GM19328 (cell line): ENCODE measurements at regions not wholly inside any gene's neighbourhood (a gene's known extent, or its start where the extent isn't known, plus 50 kb on each side); places are given as distances from the start of the nearest gene placed in this dataset.

Experiments
- ATAC-seq: cut with Tn5 transposase; IDR thresholded peaks from one replicate; pipeline ENCODE4 v1.9.1; 2021; ENCODE audit warnings: mild to moderate bottlenecking, moderate library complexity; ENCODE audit not compliant: unreplicated experiment

- no peak for ATAC-seq
Measured at GRCh38 chr1:80973101-80973500, 827.6 kb upstream of the ADGRL2 start.

GRCh38 chr1:80966266-80966665 lies 834.5 kb upstream of the ADGRL2 start:
- no peak for ATAC-seq

GRCh38 chr1:80962564-80962963 lies 838.2 kb upstream of the ADGRL2 start:
- no peak for ATAC-seq

GRCh38 chr1:80961464-80962190 lies 839.1 kb upstream of the ADGRL2 start:
- ATAC-seq: no peak

GRCh38 chr1:80933346-80933745 lies 867.4 kb upstream of the ADGRL2 start:
- no peak for ATAC-seq

- no peak for ATAC-seq
Measured at GRCh38 chr1:80931178-80931577, 869.6 kb upstream of the ADGRL2 start.

- ATAC-seq: no peak
Measured at GRCh38 chr1:80929868-80930508, 870.7 kb upstream of the ADGRL2 start.

- no peak for ATAC-seq
Measured at GRCh38 chr1:80926531-80926930, 874.2 kb upstream of the ADGRL2 start.

GRCh38 chr1:80925130-80925805 lies 875.5 kb upstream of the ADGRL2 start:
- no peak for ATAC-seq

GRCh38 chr1:80924290-80924689 lies 876.4 kb upstream of the ADGRL2 start:
- no peak for ATAC-seq

- ATAC-seq: no peak
Measured at GRCh38 chr1:80922906-80923305, 877.8 kb upstream of the ADGRL2 start.

- ATAC-seq: no peak
Measured at GRCh38 chr1:80919426-80919825, 881.3 kb upstream of the ADGRL2 start.

- ATAC-seq: no peak
Measured at GRCh38 chr1:80918380-80918779, 882.4 kb upstream of the ADGRL2 start.

GRCh38 chr1:80917826-80918225 lies 882.9 kb upstream of the ADGRL2 start:
- no peak for ATAC-seq

GRCh38 chr1:80917225-80917624 lies 883.5 kb upstream of the ADGRL2 start:
- no peak for ATAC-seq

GRCh38 chr1:80915491-80915890 lies 885.2 kb upstream of the ADGRL2 start:
- no peak for ATAC-seq

GRCh38 chr1:80910426-80910825 lies 890.3 kb upstream of the ADGRL2 start:
- ATAC-seq: no peak

GRCh38 chr1:80909172-80909784 lies 891.5 kb upstream of the ADGRL2 start:
- ATAC-seq: no peak

GRCh38 chr1:80896781-80897356 lies 903.9 kb upstream of the ADGRL2 start:
- no peak for ATAC-seq

- no peak for ATAC-seq
Measured at GRCh38 chr1:80894921-80895320, 905.8 kb upstream of the ADGRL2 start.

GRCh38 chr1:80893115-80893514 lies 907.6 kb upstream of the ADGRL2 start:
- no peak for ATAC-seq
